ENCODE measurements at regions not wholly inside any gene's neighbourhood (a gene's known extent, or its start where the extent isn't known, plus 50 kb on each side); places are given as distances from the start of the nearest gene placed in this dataset.

DNA sequence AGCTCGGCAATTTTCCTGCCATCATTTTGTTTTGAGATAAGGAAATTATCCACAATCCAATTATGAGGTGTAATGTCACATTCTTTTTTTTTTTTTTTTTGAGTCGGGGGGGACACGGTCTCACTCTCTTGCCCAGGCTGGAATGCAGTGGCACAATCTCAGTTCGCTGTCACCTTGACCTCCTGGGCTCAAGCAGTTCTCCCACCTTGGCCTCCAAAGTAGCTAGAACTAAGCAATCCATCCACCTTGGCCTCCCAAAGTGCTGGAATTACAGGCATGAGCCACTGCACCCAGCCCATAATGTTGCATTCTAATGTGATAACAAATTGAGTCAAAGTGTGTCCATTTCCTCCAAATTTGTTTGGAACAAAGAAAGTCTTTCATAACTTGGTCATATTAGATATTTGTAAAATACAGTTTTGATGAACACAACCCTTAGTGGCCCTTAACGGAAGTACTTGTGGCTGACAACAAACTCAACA lies 144.1 kb upstream of the AFDN start:
- no peaks in the 10 kb centered on the region for H3K9me3 ChIP-seq (ENCODE audit: control insufficient read depth, insufficient read depth, low read length)
- WGBS (ENCODE audit: insufficient coverage, insufficient read length) = no CpG with 5 or more reads among the region's 5 CpGs
- H3K36me3 ChIP-seq (ENCODE audit: control insufficient read depth, insufficient read depth, low read length) = no peaks in the 10 kb centered on the region
- DNase-seq (ENCODE audit: low read depth, low spot score) = no peak
- peaks cover under 1% of the 10 kb centered on the region; the same call in 1 of the 2 replicates for H3K4me1 ChIP-seq (ENCODE audit: control insufficient read depth, insufficient read depth, low read length)
- no peak overlapping the region for H3K4me3 ChIP-seq (ENCODE audit: low read length)
- no peaks in the 10 kb centered on the region for H3K27me3 ChIP-seq (ENCODE audit: control insufficient read depth, insufficient read depth, low read length)
- H3K27ac ChIP-seq (ENCODE audit: low read length) = no peak overlapping the region

DNA sequence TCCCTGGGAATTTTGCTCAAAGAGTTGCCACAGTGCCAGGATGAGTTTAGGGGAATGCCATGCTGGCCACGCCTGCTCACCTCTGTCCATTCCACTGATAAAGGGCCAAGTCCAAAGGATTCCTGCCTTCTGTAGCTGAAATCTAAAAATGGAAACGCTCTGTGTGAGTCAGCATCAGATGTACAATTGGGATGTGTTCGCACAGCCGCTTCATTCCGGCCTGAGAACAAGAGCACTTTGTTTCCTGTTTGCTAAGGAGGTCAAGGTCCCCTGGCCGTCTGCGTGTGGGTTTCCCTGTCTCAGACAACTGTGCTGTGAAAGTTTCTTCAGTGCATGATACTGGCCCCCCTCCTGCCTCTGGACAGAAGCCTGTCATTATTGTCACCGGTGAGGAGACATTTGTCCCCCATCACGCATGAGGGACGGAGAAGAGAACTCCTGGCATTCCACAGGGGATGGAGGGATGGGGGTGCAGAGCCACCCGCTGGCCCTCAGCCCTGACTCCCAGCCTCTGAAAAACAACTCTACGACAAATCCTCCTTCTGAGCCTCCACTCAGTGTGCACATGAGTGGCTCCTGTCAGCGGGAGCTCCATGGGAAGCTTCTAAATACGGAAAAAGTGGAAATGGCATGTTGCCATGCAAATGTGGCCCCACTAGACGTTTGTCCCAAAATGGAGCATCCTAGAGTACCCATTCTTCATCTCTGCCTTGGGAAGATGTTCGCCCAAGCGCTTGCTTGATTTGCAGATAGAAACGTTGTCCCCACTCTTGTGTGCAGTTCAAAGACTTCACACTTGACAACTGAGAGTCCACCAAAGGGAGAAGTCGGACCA lies 143.5 kb upstream of the AFDN start:
- no CpG with 5 or more reads among the region's 19 CpGs for WGBS (ENCODE audit: insufficient coverage, insufficient read length)
- H3K27me3 ChIP-seq (ENCODE audit: control insufficient read depth, insufficient read depth, low read length) = no peaks in the 10 kb centered on the region
- H3K9me3 ChIP-seq (ENCODE audit: control insufficient read depth, insufficient read depth, low read length) = no peaks in the 10 kb centered on the region
- H3K27ac ChIP-seq (ENCODE audit: low read length) = no peak overlapping the region
- no peak for DNase-seq (ENCODE audit: low read depth, low spot score)
- H3K36me3 ChIP-seq (ENCODE audit: control insufficient read depth, insufficient read depth, low read length) = no peaks in the 10 kb centered on the region
- no peak overlapping the region for H3K4me3 ChIP-seq (ENCODE audit: low read length)
- H3K4me1 ChIP-seq (ENCODE audit: control insufficient read depth, insufficient read depth, low read length) = no peaks in the 10 kb centered on the region

DNA sequence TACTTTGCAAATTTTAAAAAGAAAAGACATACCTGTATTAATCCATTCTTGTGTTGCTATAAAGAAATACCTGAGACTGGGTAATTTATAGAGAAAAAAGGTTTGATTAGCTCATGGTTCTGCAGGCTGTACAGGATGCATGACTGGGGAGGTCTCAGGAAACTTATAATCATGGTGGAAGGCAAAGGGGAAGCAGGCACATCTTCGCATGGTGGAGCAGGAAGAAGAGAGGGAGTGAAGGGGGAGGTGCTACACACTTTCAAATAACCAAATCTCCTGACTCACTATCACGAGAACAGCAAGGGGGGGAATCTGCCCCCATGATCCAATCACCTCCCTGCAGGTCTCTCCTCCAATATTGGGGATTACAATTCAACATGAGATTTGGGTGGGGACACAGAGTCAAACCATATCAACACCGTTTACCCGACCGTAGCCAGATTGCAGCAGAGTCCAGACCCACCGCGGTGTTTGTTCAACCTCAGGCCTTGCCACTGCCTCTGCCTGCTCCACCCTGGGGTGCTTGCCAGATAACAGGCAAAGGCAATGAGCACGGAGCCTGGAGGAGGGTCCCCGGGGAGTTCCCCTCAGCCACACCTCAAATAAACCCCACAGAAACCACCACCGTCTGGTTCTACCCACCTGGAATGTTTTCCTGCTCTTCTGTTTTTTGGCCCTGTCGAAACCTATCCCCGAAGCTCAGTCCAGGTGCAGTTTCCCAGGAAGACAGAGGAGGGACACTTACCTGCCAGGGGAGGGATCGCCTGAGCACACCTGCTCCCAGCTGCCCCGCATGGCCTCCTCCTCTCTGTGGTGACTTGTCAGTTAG lies 142.2 kb upstream of the AFDN start:
- no peak for DNase-seq (ENCODE audit: low read depth, low spot score)
- H3K4me1 ChIP-seq (ENCODE audit: control insufficient read depth, insufficient read depth, low read length) = no peaks in the 10 kb centered on the region

DNA sequence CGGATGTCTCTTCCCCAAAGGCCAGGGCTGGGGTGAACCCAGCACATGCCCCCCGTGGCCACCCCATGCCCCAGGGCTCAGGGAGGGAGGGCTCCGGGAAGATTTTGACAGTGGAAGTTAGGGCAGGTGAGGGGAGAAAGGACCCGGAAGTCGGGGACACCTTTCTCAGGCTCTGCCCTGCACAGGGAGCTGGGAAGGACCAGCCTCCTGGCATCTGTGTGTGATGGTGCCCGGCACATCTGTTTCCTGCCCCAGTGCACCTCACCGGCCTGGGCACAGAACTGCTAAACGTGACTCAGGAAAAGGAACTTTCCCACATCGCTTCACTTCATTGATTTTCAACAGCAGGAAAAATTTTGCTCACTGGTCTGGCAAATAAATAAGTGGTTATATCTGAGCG lies 141.1 kb upstream of the AFDN start:
- H3K9me3 ChIP-seq (ENCODE audit: control insufficient read depth, insufficient read depth, low read length) = no peaks in the 10 kb centered on the region
- no peak overlapping the region for H3K4me3 ChIP-seq (ENCODE audit: low read length)
- no CpG with 5 or more reads among the region's 10 CpGs for WGBS (ENCODE audit: insufficient coverage, insufficient read length)
- no peak for DNase-seq (ENCODE audit: low read depth, low spot score)
- H3K27me3 ChIP-seq (ENCODE audit: control insufficient read depth, insufficient read depth, low read length) = no peaks in the 10 kb centered on the region
- no peak overlapping the region for H3K27ac ChIP-seq (ENCODE audit: low read length)
- no peaks in the 10 kb centered on the region for H3K36me3 ChIP-seq (ENCODE audit: control insufficient read depth, insufficient read depth, low read length)
- H3K4me1 ChIP-seq (ENCODE audit: control insufficient read depth, insufficient read depth, low read length) = no peaks in the 10 kb centered on the region

More for the DNA sequence above, 142.2 kb upstream of the AFDN start:
- Histone ChIP-seq H3K27me3 (ENCODE audit: control insufficient read depth, insufficient read depth, low read length) (no peaks in the 10 kb centered on the region), H3K9me3 (ENCODE audit: control insufficient read depth, insufficient read depth, low read length) (no peaks in the 10 kb centered on the region), H3K4me3 (ENCODE audit: low read length) (no peak overlapping the region), H3K36me3 (ENCODE audit: control insufficient read depth, insufficient read depth, low read length) (no peaks in the 10 kb centered on the region), H3K27ac (ENCODE audit: low read length) (no peak overlapping the region)
- WGBS (ENCODE audit: insufficient coverage, insufficient read length) = no CpG with 5 or more reads among the region's 14 CpGs

DNA sequence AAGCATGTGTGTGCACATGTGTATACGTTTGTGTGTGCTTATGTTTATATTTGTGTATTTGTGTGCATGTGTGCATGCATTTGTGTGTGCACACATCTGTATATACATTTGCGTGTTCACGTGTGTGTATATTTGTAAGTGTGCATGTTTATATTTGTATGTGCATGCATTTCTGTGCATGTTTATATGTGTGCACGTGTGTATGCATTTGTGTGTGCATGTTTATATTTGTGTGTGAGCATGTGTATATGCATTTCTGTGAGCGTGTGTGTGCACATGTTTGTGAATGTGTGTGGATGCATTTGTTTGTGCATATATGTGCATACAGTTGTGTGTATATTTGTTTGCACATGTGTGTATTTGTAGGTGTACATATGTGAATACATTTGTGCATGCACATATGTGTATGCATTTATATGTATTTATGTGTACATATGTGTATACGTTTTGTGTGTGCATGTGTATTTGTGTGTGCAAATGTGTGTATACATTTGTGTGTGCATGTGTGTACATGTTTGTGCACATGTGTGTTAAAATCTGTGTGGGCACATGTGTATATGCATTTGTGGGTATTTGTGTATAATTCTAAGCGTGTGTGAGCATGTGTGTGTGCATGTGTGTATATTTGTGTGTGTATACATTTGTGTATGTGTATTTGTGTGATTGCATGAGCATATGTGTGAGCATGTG lies 140.4 kb upstream of the AFDN start:
- H3K27me3 ChIP-seq (ENCODE audit: control insufficient read depth, insufficient read depth, low read length) = no peaks in the 10 kb centered on the region
- H3K9me3 ChIP-seq (ENCODE audit: control insufficient read depth, insufficient read depth, low read length) = no peaks in the 10 kb centered on the region
- no peak for DNase-seq (ENCODE audit: low read depth, low spot score)
- no CpG with 5 or more reads among the region's 7 CpGs for WGBS (ENCODE audit: insufficient coverage, insufficient read length)
- no peak overlapping the region for H3K4me3 ChIP-seq (ENCODE audit: low read length)
- H3K27ac ChIP-seq (ENCODE audit: low read length) = no peak overlapping the region
- H3K4me1 ChIP-seq (ENCODE audit: control insufficient read depth, insufficient read depth, low read length) = no peaks in the 10 kb centered on the region
- H3K36me3 ChIP-seq (ENCODE audit: control insufficient read depth, insufficient read depth, low read length) = no peaks in the 10 kb centered on the region

DNA sequence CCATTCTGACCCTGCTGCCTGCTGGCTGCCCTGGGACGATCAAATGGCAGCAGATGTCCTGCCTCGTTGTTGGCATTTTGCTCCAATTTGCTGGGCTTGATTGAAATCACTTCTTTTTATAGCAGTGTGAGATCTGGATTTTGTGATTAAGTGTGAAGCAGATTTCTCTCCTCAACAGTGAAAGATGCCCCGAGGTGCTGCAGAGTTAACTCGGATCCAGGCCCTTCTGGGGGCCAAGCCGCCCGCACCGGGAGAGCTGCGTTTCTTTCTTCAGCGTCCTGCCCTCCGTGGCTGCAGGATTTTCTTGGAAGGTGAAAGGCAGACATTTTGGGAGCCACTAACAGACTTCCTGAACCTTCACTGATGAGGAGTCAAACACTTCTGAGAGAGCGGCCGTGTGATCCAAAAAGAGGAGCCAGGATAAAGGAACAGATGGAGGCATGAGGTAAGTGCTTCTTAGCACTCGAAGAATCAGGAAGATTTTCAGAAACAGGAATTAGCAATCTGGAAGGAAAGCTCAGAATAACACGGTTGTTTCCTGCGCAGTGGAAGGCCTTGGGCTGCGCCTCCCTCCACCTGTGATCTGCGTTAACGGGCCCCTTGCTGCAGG lies 139.5 kb upstream of the AFDN start:
- H3K36me3 ChIP-seq (ENCODE audit: control insufficient read depth, insufficient read depth, low read length) = no peaks in the 10 kb centered on the region
- no peak for DNase-seq (ENCODE audit: low read depth, low spot score)
- 0 out of 2 replicates have a peak, but pooled peaks cover 2% of the 10 kb centered on the region for H3K4me1 ChIP-seq (ENCODE audit: control insufficient read depth, insufficient read depth, low read length)
- H3K27me3 ChIP-seq (ENCODE audit: control insufficient read depth, insufficient read depth, low read length) = no peaks in the 10 kb centered on the region
- no peaks in the 10 kb centered on the region for H3K9me3 ChIP-seq (ENCODE audit: control insufficient read depth, insufficient read depth, low read length)
- no CpG with 5 or more reads among the region's 18 CpGs for WGBS (ENCODE audit: insufficient coverage, insufficient read length)
- H3K4me3 ChIP-seq (ENCODE audit: low read length) = no peak overlapping the region
- no peak overlapping the region for H3K27ac ChIP-seq (ENCODE audit: low read length)

DNA sequence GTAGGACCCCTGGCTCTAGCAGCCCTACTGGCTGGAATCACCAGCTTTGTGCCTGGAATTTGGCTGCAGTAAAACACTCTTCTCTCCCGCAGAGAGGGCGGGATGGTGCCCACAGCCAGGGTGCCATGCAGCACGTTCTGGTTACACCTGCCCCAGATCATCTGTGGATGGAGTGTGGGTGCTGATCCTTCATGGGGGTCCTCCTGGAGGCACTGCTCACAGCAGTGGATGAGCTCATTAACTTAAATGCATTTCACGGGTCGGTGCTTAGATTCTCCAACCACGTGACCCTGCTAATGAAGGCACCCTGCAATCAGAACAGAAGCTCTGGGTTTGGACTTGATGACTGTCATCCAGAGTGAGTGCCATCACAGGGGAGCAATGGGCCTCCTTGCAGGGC lies 138.6 kb upstream of the AFDN start:
- H3K9me3 ChIP-seq (ENCODE audit: control insufficient read depth, insufficient read depth, low read length) = no peaks in the 10 kb centered on the region
- no peak overlapping the region for H3K4me3 ChIP-seq (ENCODE audit: low read length)
- H3K4me1 ChIP-seq (ENCODE audit: control insufficient read depth, insufficient read depth, low read length) = 0 out of 2 replicates have a peak, but pooled peaks cover 2% of the 10 kb centered on the region
- no peaks in the 10 kb centered on the region for H3K27me3 ChIP-seq (ENCODE audit: control insufficient read depth, insufficient read depth, low read length)
- no peak overlapping the region for H3K27ac ChIP-seq (ENCODE audit: low read length)
- DNase-seq (ENCODE audit: low read depth, low spot score) = no peak
- WGBS (ENCODE audit: insufficient coverage, insufficient read length) = no CpG with 5 or more reads among the region's 6 CpGs
- no peaks in the 10 kb centered on the region for H3K36me3 ChIP-seq (ENCODE audit: control insufficient read depth, insufficient read depth, low read length)

DNA sequence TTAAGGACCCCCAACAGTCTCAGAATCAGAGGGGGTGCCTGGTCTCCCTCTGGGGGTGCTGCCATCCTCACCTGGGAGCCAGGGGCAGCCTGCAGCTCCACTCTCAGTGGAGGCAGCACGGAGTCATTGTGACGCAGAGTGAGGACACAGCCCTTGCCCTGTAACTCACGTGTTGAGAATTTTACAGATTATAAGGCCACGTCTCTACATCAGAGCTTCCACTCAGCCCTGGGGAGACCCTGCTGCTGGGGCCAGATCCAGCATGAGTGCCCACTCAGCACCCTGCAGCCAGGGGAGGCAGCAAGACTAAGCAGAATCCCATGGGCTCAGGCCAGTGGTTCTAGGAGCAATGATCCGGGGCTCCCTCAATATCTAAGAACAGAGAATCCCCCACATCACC lies 137.4 kb upstream of the AFDN start:
- Histone ChIP-seq H3K27me3 (ENCODE audit: control insufficient read depth, insufficient read depth, low read length) (no peaks in the 10 kb centered on the region), H3K36me3 (ENCODE audit: control insufficient read depth, insufficient read depth, low read length) (no peaks in the 10 kb centered on the region), H3K9me3 (ENCODE audit: control insufficient read depth, insufficient read depth, low read length) (no peaks in the 10 kb centered on the region), H3K4me3 (ENCODE audit: low read length) (no peak overlapping the region), H3K4me1 (ENCODE audit: control insufficient read depth, insufficient read depth, low read length) (0 out of 2 replicates have a peak, but pooled peaks cover 2% of the 10 kb centered on the region), H3K27ac (ENCODE audit: low read length) (no peak overlapping the region)
- no CpG with 5 or more reads among the region's 5 CpGs for WGBS (ENCODE audit: insufficient coverage, insufficient read length)
- no peak for DNase-seq (ENCODE audit: low read depth, low spot score)

DNA sequence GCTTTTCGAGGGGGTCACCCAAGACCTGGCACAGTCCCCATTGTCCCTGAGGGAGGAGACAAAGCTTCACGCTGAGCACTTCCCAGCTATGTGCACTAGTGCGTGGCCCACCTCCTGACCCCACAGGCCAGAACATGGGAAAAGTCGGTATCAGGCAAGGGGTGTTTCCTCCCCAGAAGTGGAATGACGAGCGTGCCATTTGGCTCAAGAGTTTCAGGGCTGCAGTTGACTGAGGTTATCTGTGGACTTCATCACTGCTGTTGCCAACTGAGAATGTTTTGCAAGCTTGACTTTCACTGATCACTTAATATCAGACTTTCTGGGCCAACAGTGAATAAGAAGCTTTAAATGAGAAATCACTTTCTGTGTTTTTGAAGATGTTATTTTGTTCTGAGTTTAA lies 137.0 kb upstream of the AFDN start:
- Histone ChIP-seq H3K4me1 (ENCODE audit: control insufficient read depth, insufficient read depth, low read length) (0 out of 2 replicates have a peak, but pooled peaks cover 2% of the 10 kb centered on the region), H3K27ac (ENCODE audit: low read length) (no peak overlapping the region), H3K4me3 (ENCODE audit: low read length) (no peak overlapping the region), H3K36me3 (ENCODE audit: control insufficient read depth, insufficient read depth, low read length) (no peaks in the 10 kb centered on the region), H3K27me3 (ENCODE audit: control insufficient read depth, insufficient read depth, low read length) (no peaks in the 10 kb centered on the region), H3K9me3 (ENCODE audit: control insufficient read depth, insufficient read depth, low read length) (no peaks in the 10 kb centered on the region)
- WGBS (ENCODE audit: insufficient coverage, insufficient read length) = no CpG with 5 or more reads among the region's 6 CpGs
- DNase-seq (ENCODE audit: low read depth, low spot score) = no peak

All from iPS DF 6.9 (cell line).